PFSK-1 (cell line): ENCODE measurements at regions not wholly inside any gene's neighbourhood (a gene's known extent, or its start where the extent isn't known, plus 50 kb on each side); places are given as distances from the start of the nearest gene placed in this dataset.

Source experiments
- FOXP2 ChIP-seq: optimal IDR thresholded peaks from 2 replicates; pipeline ENCODE3; 2011; ENCODE audit warnings: borderline replicate concordance, control low read depth, inconsistent platforms; ENCODE audit not compliant: insufficient read depth; ENCODE audit errors: extremely low read length, extremely low read depth
- POLR2AphosphoS5 ChIP-seq: IDR thresholded peaks from 2 replicates; pipeline ENCODE4 v1.6.1; 2012; ENCODE audit warnings: low read depth, mild to moderate bottlenecking, control low read depth, low read length, moderate library complexity
- SIN3A ChIP-seq: IDR thresholded peaks from 2 replicates; pipeline ENCODE4 v1.6.1; 2012; ENCODE audit warnings: mild to moderate bottlenecking, low read length, moderate library complexity, borderline replicate concordance; ENCODE audit not compliant: insufficient read depth
- TAF1 ChIP-seq: IDR thresholded peaks from 2 replicates; pipeline ENCODE4 v1.6.1; 2012; ENCODE audit warnings: low read length, control low read depth, borderline replicate concordance; ENCODE audit not compliant: insufficient read depth

DNA sequence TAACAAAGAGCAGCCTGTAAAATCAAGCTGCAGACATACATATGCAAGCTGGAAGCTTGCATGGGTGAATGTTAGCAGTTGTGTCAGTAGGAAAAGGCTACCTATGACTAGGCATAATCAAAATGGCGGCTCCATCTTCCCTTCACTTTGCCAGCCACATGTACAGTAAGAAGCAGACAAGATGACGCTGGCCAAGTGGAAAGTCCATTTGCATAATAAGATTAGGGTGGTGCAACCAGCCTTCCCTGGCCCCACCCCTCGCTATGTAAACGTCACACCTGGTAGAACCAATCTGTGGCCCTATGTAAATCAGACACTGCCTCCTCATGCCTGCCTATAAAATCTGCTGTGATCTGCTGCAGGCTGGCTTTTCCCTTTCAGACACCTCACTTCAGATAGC, 171.9 kb upstream of the USP25 start:
- TF ChIP-seq POLR2AphosphoS5 (no peak), TAF1 (no peak), SIN3A (no peak), FOXP2 (no peak)
